H1 (cell line): ENCODE measurements at regions not wholly inside any gene's neighbourhood (a gene's known extent, or its start where the extent isn't known, plus 50 kb on each side); places are given as distances from the start of the nearest gene placed in this dataset.

Experiments
- CTCF ChIA-PET: fragments of 300-600 bp; sonication (Branson Sonifier 250); formaldehyde crosslinking; loops from one replicate; lab custom pipeline; 2021; ENCODE audit not compliant: partially characterized antibody; lab: Charles Lee
- POLR2A ChIA-PET: fragments of 300-600 bp; sonication (Branson Sonifier 250); formaldehyde crosslinking; loops from one replicate; lab custom pipeline; 2021; ENCODE audit warnings: inconsistent platforms; ENCODE audit not compliant: partially characterized antibody; lab: Charles Lee
- DNase-seq, 2 experiments: peaks; one replicate each; pipeline versions ENCODE4 v3.0.0 to v3.0.0-alpha.2; 2010 to 2022; ENCODE audit warnings: low spot score in 2 of 2, low read depth in 1 of 2, mixed read lengths in 1 of 2
- FAIRE-seq: peaks from 2 replicates; lab custom pipeline; 2011; peaks lifted over from hg19 to GRCh38; lab: Jason Lieb, UNC
- H2AFZ ChIP-seq: 2 replicates; pipeline ENCODE4 v1.8.1; 2012; ENCODE audit warnings: low read length, inconsistent platforms
- H2AK5ac ChIP-seq: 2 replicates; pipeline ENCODE4 v1.6.1; 2013; ENCODE audit warnings: low read depth, low read length
- H2BK120ac ChIP-seq: replicated peaks from 2 replicates; pipeline ENCODE3; 2013; ENCODE audit warnings: low read depth, low read length, inconsistent platforms
- H2BK12ac ChIP-seq: 2 replicates; pipeline ENCODE4 v1.6.1; 2013; ENCODE audit warnings: low read depth, low read length
- H2BK15ac ChIP-seq: 2 replicates; pipeline ENCODE4 v1.6.1; 2013; ENCODE audit warnings: low read length
- H2BK20ac ChIP-seq: 2 replicates; pipeline ENCODE4 v1.6.1; 2013; ENCODE audit warnings: low read length
- H2BK5ac ChIP-seq: 2 replicates; pipeline ENCODE4 v1.6.1; 2013; ENCODE audit warnings: low read depth, low read length
- H3K14ac ChIP-seq: 2 replicates; pipeline ENCODE4 v1.6.1; 2013; ENCODE audit warnings: inconsistent platforms; ENCODE audit not compliant: insufficient read length
- H3K18ac ChIP-seq: 2 replicates; pipeline ENCODE4 v1.6.1; 2013; ENCODE audit warnings: low read length; ENCODE audit errors: extremely low read depth
- H3K23ac ChIP-seq: 2 replicates; pipeline ENCODE4 v1.6.1; 2013; ENCODE audit warnings: inconsistent platforms; ENCODE audit not compliant: insufficient read length
- H3K23me2 ChIP-seq: 2 replicates; pipeline ENCODE4 v1.6.1; 2013; ENCODE audit warnings: low read depth, low read length
- H3K27ac ChIP-seq: 2 replicates; pipeline ENCODE4 v1.6.1; 2011; ENCODE audit warnings: low read depth, low read length, inconsistent platforms
- H3K27me3 ChIP-seq, 4 experiments: replicated peaks in 1 of 4; 1 replicate in 1 of 4; 2 replicates in 3 of 4; pipeline versions ENCODE4 v1.6.1 to v1.8.1; 2011 to 2013; ENCODE audit warnings: low read length in 3 of 4, mild to moderate bottlenecking in 3 of 4, inconsistent platforms in 2 of 4, mixed read lengths in 2 of 4, moderate library complexity in 1 of 4; ENCODE audit not compliant: control insufficient read depth in 3 of 4, insufficient read depth in 3 of 4; ENCODE audit errors: extremely low read depth in 1 of 4
- H3K36me3 ChIP-seq, 4 experiments: 2 replicates each; pipeline versions ENCODE4 v1.6.1 to v1.8.1; 2011 to 2013; ENCODE audit warnings: mild to moderate bottlenecking in 4 of 4, low read length in 3 of 4, moderate library complexity in 2 of 4, control low read depth in 1 of 4, inconsistent platforms in 1 of 4; ENCODE audit not compliant: insufficient read depth in 4 of 4, control insufficient read depth in 2 of 4
- H3K4ac ChIP-seq: replicated peaks from 2 replicates; pipeline ENCODE3; 2013; ENCODE audit warnings: low read length, low read depth, mixed read lengths, inconsistent platforms; ENCODE audit not compliant: insufficient read length
- H3K4me1 ChIP-seq, 4 experiments: replicated peaks in 1 of 4; 1 replicate in 1 of 4; 2 replicates in 3 of 4; pipeline versions ENCODE4 v1.6.1 to v1.8.1; 2011 to 2013; ENCODE audit warnings: low read length in 3 of 4, inconsistent platforms in 2 of 4, mixed read lengths in 1 of 4; ENCODE audit not compliant: insufficient read depth in 4 of 4, control insufficient read depth in 3 of 4
- H3K4me2 ChIP-seq, 2 experiments: 2 replicates each; pipeline versions ENCODE4 v1.6.1 to v1.8.1; 2011 to 2013; ENCODE audit warnings: low read depth in 2 of 2, low read length in 2 of 2, control low read depth in 1 of 2, inconsistent platforms in 1 of 2, mild to moderate bottlenecking in 1 of 2; ENCODE audit not compliant: insufficient read depth in 1 of 2
- H3K4me3 ChIP-seq, 4 experiments: fragments of 200-600, 300-600 bp in 1 of 4; sonication (generic), shearing (Covaris generic), sonication (Bioruptor Twin) in 1 of 4; 2 replicates each; pipeline versions ENCODE4 v1.5.1 to v1.8.1; 2011 to 2016; ENCODE audit warnings: low read length in 4 of 4, low read depth in 3 of 4, control low read depth in 2 of 4, inconsistent platforms in 2 of 4, mild to moderate bottlenecking in 2 of 4, mixed read lengths in 1 of 4, moderate library complexity in 1 of 4; ENCODE audit not compliant: insufficient read depth in 2 of 4; ENCODE audit errors: extremely low read depth in 1 of 4
- H3K56ac ChIP-seq: replicated peaks from 2 replicates; pipeline ENCODE3; 2013; ENCODE audit warnings: low read depth, mild to moderate bottlenecking, mixed read lengths, low read length, inconsistent platforms; ENCODE audit not compliant: insufficient read length
- H3K79me1 ChIP-seq: 2 replicates; pipeline ENCODE4 v1.6.1; 2013; ENCODE audit warnings: low read depth, low read length, control low read depth
- H3K79me2 ChIP-seq, 2 experiments: 2 replicates each; pipeline versions ENCODE4 v1.6.1 to v1.8.1; 2012 to 2013; ENCODE audit warnings: low read length in 2 of 2, mild to moderate bottlenecking in 2 of 2, inconsistent platforms in 1 of 2; ENCODE audit not compliant: insufficient read depth in 2 of 2, control insufficient read depth in 1 of 2
- H3K9ac ChIP-seq, 4 experiments: replicated peaks in 1 of 4; 1 replicate in 1 of 4; 2 replicates in 3 of 4; pipeline versions ENCODE4 v1.6.1 to v1.8.1; 2011 to 2013; ENCODE audit warnings: low read depth in 3 of 4, low read length in 3 of 4, control low read depth in 2 of 4, mild to moderate bottlenecking in 2 of 4, moderate library complexity in 2 of 4, inconsistent platforms in 1 of 4; ENCODE audit errors: extremely low read depth in 1 of 4
- H3K9me3 ChIP-seq, 2 experiments: 2 replicates each; pipeline versions ENCODE4 v1.6.1 to v1.8.1; 2012 to 2013; ENCODE audit warnings: mild to moderate bottlenecking in 2 of 2, moderate library complexity in 2 of 2, control low read depth in 1 of 2, inconsistent platforms in 1 of 2, low read depth in 1 of 2, low read length in 1 of 2, mixed read lengths in 1 of 2; ENCODE audit not compliant: insufficient read depth in 2 of 2
- H4K20me1 ChIP-seq, 2 experiments: replicated peaks in 1 of 2; 2 replicates each; pipeline versions ENCODE3 to v1.8.1; 2011 to 2013; ENCODE audit warnings: inconsistent platforms in 2 of 2, low read length in 2 of 2, mild to moderate bottlenecking in 1 of 2; ENCODE audit not compliant: insufficient read depth in 2 of 2, control insufficient read depth in 1 of 2
- H4K5ac ChIP-seq: 2 replicates; pipeline ENCODE4 v1.6.1; 2013; ENCODE audit warnings: low read length, low read depth, mixed read lengths, inconsistent platforms; ENCODE audit not compliant: insufficient read length
- H4K8ac ChIP-seq: 2 replicates; pipeline ENCODE4 v1.8.0; 2013; ENCODE audit warnings: mild to moderate bottlenecking, moderate library complexity, low read length, inconsistent platforms; ENCODE audit not compliant: insufficient read depth; ENCODE audit errors: extremely low read depth
- H4K91ac ChIP-seq: replicated peaks from 2 replicates; pipeline ENCODE3; 2013; ENCODE audit warnings: low read length, mixed read lengths, inconsistent platforms; ENCODE audit not compliant: insufficient read length
- ASH2L ChIP-seq: fragments of 200-600, 300-600 bp; sonication (generic); IDR thresholded peaks from one replicate; pipeline ENCODE4 v1.7.1; 2017; ENCODE audit warnings: low read length
- ATF2 ChIP-seq: IDR thresholded peaks from 2 replicates; pipeline ENCODE4 v1.6.1; 2012; ENCODE audit warnings: low read length, inconsistent platforms
- CTBP2 ChIP-seq: IDR thresholded peaks from 2 replicates; pipeline ENCODE4 v1.7.0; 2011; ENCODE audit warnings: borderline replicate concordance, mild to moderate bottlenecking, moderate library complexity, mixed read lengths, low read length; ENCODE audit not compliant: insufficient read depth, insufficient read length
- CTCF ChIP-seq, 3 experiments: IDR thresholded peaks; 1 replicate in 2 of 3; 2 replicates in 1 of 3; pipeline versions ENCODE4 v1.5.1 to v1.6.1; 2011; ENCODE audit warnings: low read length in 3 of 3, mild to moderate bottlenecking in 3 of 3, inconsistent platforms in 2 of 3, low read depth in 1 of 3, moderate library complexity in 1 of 3; ENCODE audit not compliant: insufficient read depth in 1 of 3; ENCODE audit errors: control extremely low read depth in 1 of 3
- EZH2 ChIP-seq: fragments of 200-600 bp; sonication (generic); IDR thresholded peaks from 2 replicates; pipeline ENCODE4 v1.7.1; 2012; ENCODE audit warnings: low read depth, mild to moderate bottlenecking, moderate library complexity, low read length, inconsistent platforms; ENCODE audit not compliant: severe bottlenecking
- GTF2F1 ChIP-seq: IDR thresholded peaks from 2 replicates; pipeline ENCODE4 v1.6.1; 2012; ENCODE audit warnings: low read depth, low read length, improper control_type of control experiment, borderline replicate concordance
- PHF8 ChIP-seq: fragments of 200-600 bp; sonication (generic); conservative IDR thresholded peaks from 2 replicates; pipeline ENCODE4 v1.7.1; 2012; ENCODE audit warnings: low read depth, mild to moderate bottlenecking, inconsistent platforms, low read length, moderate library complexity
- POU5F1 ChIP-seq: IDR thresholded peaks from 2 replicates; pipeline ENCODE4 v1.6.1; 2011; ENCODE audit warnings: low read depth, mild to moderate bottlenecking, low read length, moderate library complexity
- RBBP5 ChIP-seq: IDR thresholded peaks from 2 replicates; pipeline ENCODE4 v1.7.1; 2012; ENCODE audit warnings: low read depth, mild to moderate bottlenecking, inconsistent platforms, low read length, moderate library complexity, borderline replicate concordance
- TEAD4 ChIP-seq: IDR thresholded peaks from 2 replicates; pipeline ENCODE4 v1.6.1; 2012; ENCODE audit warnings: low read depth, low read length, inconsistent platforms, mixed read lengths
- WGBS, 2 experiments: shearing (Covaris generic) in 1 of 2; methylation state at CpG; one replicate each; pipeline versions ENCODE4 v1.1.6 to v1.1.7; 2013 to 2015; ENCODE audit warnings: low lambda C conversion rate in 2 of 2, mixed read lengths in 2 of 2, inconsistent platforms in 1 of 2, low coverage in 1 of 2, missing lambda C conversion rate in 1 of 2; ENCODE audit not compliant: insufficient replicate concordance in 2 of 2, insufficient coverage in 1 of 2, insufficient read length in 1 of 2; ENCODE audit errors: extremely low coverage in 1 of 2, missing lambda C conversion rate in 1 of 2; 5-methylcytosine and 5-hydroxymethylcytosine counted together

GRCh38 chr6:17047889-17048288 is 54.0 kb upstream of the STMND1 start:
- DNase-seq (no peak), FAIRE-seq (no peak)
- no peaks in the 10 kb centered on the region for H3K27me3 ChIP-seq
- no peak overlapping the region for H3K18ac ChIP-seq
- no peak overlapping the region for H3K56ac ChIP-seq
- H2BK12ac ChIP-seq: no peak overlapping the region
- no peaks in the 10 kb centered on the region for H3K23me2 ChIP-seq
- H3K79me2 ChIP-seq: no peaks in the 10 kb centered on the region
- no peak overlapping the region for H3K23ac ChIP-seq
- no peak overlapping the region for H3K9ac ChIP-seq
- no peak overlapping the region for H3K4me2 ChIP-seq
- H2BK120ac ChIP-seq: no peak overlapping the region
- no peak overlapping the region for H4K5ac ChIP-seq
- H4K20me1 ChIP-seq: no peaks in the 10 kb centered on the region
- H4K91ac ChIP-seq: no peak overlapping the region
- no peaks in the 10 kb centered on the region for H3K4me1 ChIP-seq
- POLR2A ChIA-PET: no interaction called here
- no peak overlapping the region for H2AK5ac ChIP-seq
- H3K9me3 ChIP-seq: no peaks in the 10 kb centered on the region
- H4K8ac ChIP-seq: no peak overlapping the region
- H2BK15ac ChIP-seq: no peak overlapping the region
- no peak overlapping the region for H3K4me3 ChIP-seq
- no peak overlapping the region for H2AFZ ChIP-seq
- no peaks in the 10 kb centered on the region for H3K79me1 ChIP-seq
- 90% methylated on average over 5 of the region's 5 CpGs; no CpG with 5 or more reads in 1 of the 2 experiments for WGBS, 2 experiments
- H3K27ac ChIP-seq: no peak overlapping the region
- no peak overlapping the region for H3K4ac ChIP-seq
- H3K14ac ChIP-seq: no peak overlapping the region
- H3K36me3 ChIP-seq: no peaks in the 10 kb centered on the region
- H2BK5ac ChIP-seq: no peak overlapping the region
- H2BK20ac ChIP-seq: no peak overlapping the region
- CTCF ChIA-PET: interaction anchor here (1.7 kb wide), 1 partner anchor 12 kb away, joined by 7 read pairs; no protein-coding TSS in a partner anchor
- TF ChIP-seq PHF8 (no peak), GTF2F1 (no peak), TEAD4 (no peak), CTBP2 (no peak), CTCF (IDR thresholded peaks at IDR 0.05; ENCODE audit: control extremely low read depth in 1 of 3, insufficient read depth in 1 of 3, low read depth in 1 of 3, low read length in 3 of 3) (no peak), ATF2 (no peak), ASH2L (no peak), EZH2 (no peak), POU5F1 (no peak), RBBP5 (no peak)
